Glutamatergic neuron (in vitro differentiated cells): ENCODE measurements at regions not wholly inside any gene's neighbourhood (a gene's known extent, or its start where the extent isn't known, plus 50 kb on each side); places are given as distances from the start of the nearest gene placed in this dataset.
A peak's percentile ranks its signal among the peaks of the same experiment; 100 is the strongest.
"Not testable (repeated sequence)": the region's sequence is repeated elsewhere in the genome, so short reads cannot be mapped to it uniquely, and the experiment has no call there.

Experiments used
- DNase-seq: peaks from one replicate; pipeline ENCODE4 v3.0.0; 2022
- H3K27ac Mint-ChIP-seq: one replicate; pipeline ENCODE4 v1.8.0; 2020; ENCODE audit warnings: mild to moderate bottlenecking, mixed read lengths, inconsistent platforms; ENCODE audit not compliant: unreplicated experiment
- H3K27me3 Mint-ChIP-seq: one replicate; pipeline ENCODE4 v1.8.0; 2020; ENCODE audit warnings: mild to moderate bottlenecking, moderate library complexity, mixed read lengths, inconsistent platforms; ENCODE audit not compliant: unreplicated experiment
- H3K36me3 Mint-ChIP-seq: one replicate; pipeline ENCODE4 v1.8.0; 2020; ENCODE audit warnings: mild to moderate bottlenecking, mixed read lengths, inconsistent platforms; ENCODE audit not compliant: unreplicated experiment
- H3K4me1 Mint-ChIP-seq: one replicate; pipeline ENCODE4 v1.8.0; 2020; ENCODE audit warnings: mild to moderate bottlenecking, low read depth, mixed read lengths, inconsistent platforms; ENCODE audit not compliant: unreplicated experiment
- H3K4me3 Mint-ChIP-seq: one replicate; pipeline ENCODE4 v1.8.0; 2020; ENCODE audit warnings: mild to moderate bottlenecking, mixed read lengths, inconsistent platforms; ENCODE audit not compliant: unreplicated experiment
- H3K9me3 Mint-ChIP-seq: one replicate; pipeline ENCODE4 v1.8.0; 2020; ENCODE audit warnings: mild to moderate bottlenecking, moderate library complexity, mixed read lengths, inconsistent platforms; ENCODE audit not compliant: unreplicated experiment
- CTCF ChIP-seq: fragments of 200-600 bp; sonication (generic); IDR thresholded peaks from one replicate; pipeline ENCODE4 v1.5.0; 2021; ENCODE audit not compliant: partially characterized antibody, unreplicated experiment

GRCh38 chr5:99019254-99019653 lies 90.4 kb upstream of the CHD1 start:
- Mint-ChIP-seq H3K27ac (no peak overlapping the region), H3K4me3 (no peak overlapping the region), H3K9me3 (no peaks in the 10 kb centered on the region), H3K27me3 (peaks cover 1% of the 10 kb centered on the region), H3K4me1 (no peaks in the 10 kb centered on the region), H3K36me3 (no peaks in the 10 kb centered on the region)
- DNase-seq = no peak
- TF ChIP-seq CTCF = no peak

GRCh38 chr5:99010294-99010693 lies 81.5 kb upstream of the CHD1 start:
- Mint-ChIP-seq H3K9me3 (no peaks in the 10 kb centered on the region), H3K4me3 (no peak overlapping the region), H3K27ac (no peak overlapping the region), H3K4me1 (peaks cover 4% of the 10 kb centered on the region), H3K36me3 (no peaks in the 10 kb centered on the region), H3K27me3 (peaks cover 1% of the 10 kb centered on the region)
- TF ChIP-seq CTCF = no peak
- DNase-seq = no peak

- not testable (repeated sequence) for H3K27ac Mint-ChIP-seq, DNase-seq, H3K4me3 Mint-ChIP-seq, H3K4me1 Mint-ChIP-seq, H3K27me3 Mint-ChIP-seq, H3K36me3 Mint-ChIP-seq, H3K9me3 Mint-ChIP-seq
Measured at GRCh38 chr5:99008009-99008408, 79.2 kb upstream of the CHD1 start.

- H3K36me3 Mint-ChIP-seq = no peaks in the 10 kb centered on the region
- H3K4me1 Mint-ChIP-seq = peaks cover 4% of the 10 kb centered on the region
- DNase-seq = peak; percentile 20
- no peaks in the 10 kb centered on the region for H3K9me3 Mint-ChIP-seq
- no peak overlapping the region for H3K4me3 Mint-ChIP-seq
- no peak for TF ChIP-seq CTCF
- peaks cover 1% of the 10 kb centered on the region for H3K27me3 Mint-ChIP-seq
- no peak overlapping the region for H3K27ac Mint-ChIP-seq
Measured at GRCh38 chr5:99005506-99005905, 76.7 kb upstream of the CHD1 start.

GRCh38 chr5:99004960-99005359 lies 76.2 kb upstream of the CHD1 start:
- Mint-ChIP-seq H3K9me3 (no peaks in the 10 kb centered on the region), H3K4me1 (peaks cover 4% of the 10 kb centered on the region), H3K27ac (no peak overlapping the region), H3K36me3 (no peaks in the 10 kb centered on the region), H3K27me3 (peaks cover 1% of the 10 kb centered on the region), H3K4me3 (no peak overlapping the region)
- TF ChIP-seq CTCF = no peak
- DNase-seq = no peak

- TF ChIP-seq CTCF = no peak
- no peaks in the 10 kb centered on the region for H3K9me3 Mint-ChIP-seq
- H3K4me1 Mint-ChIP-seq = peaks cover 4% of the 10 kb centered on the region
- no peak overlapping the region for H3K4me3 Mint-ChIP-seq
- no peak for DNase-seq
- no peaks in the 10 kb centered on the region for H3K36me3 Mint-ChIP-seq
- H3K27me3 Mint-ChIP-seq = no peaks in the 10 kb centered on the region
- H3K27ac Mint-ChIP-seq = no peak overlapping the region
Measured at GRCh38 chr5:99000876-99001275, 72.1 kb upstream of the CHD1 start.
